K562 (cell line): ENCODE measurements at regions not wholly inside any gene's neighbourhood (a gene's known extent, or its start where the extent isn't known, plus 50 kb on each side); places are given as distances from the start of the nearest gene placed in this dataset.
"Not testable (repeated sequence)": the region's sequence is repeated elsewhere in the genome, so short reads cannot be mapped to it uniquely, and the experiment has no call there.

ENCODE experiments used
- ATAC-seq: fragments of 200-7000 bp; cut with Tn5 transposase; 3 replicates; pipeline ENCODE4 v1.9.1; 2020; ENCODE audit warnings: moderate library complexity
- BruUV-seq: library from RNA; stranded (reverse); fragments of 400-500 nt; replicated peaks from 2 replicates; lab custom pipeline; 2021; lab: Mats Ljungman, UMichigan
- CTCF ChIA-PET: fragments of 300-600 bp; formaldehyde crosslinking; extraction: SDS; loops from one replicate; lab custom pipeline; 2021; ENCODE audit warnings: low intra/inter-chr PET ratio; lab: Yijun Ruan, JAX
- POLR2A ChIA-PET: fragments of 300-600, 350-650 bp; sonication (Branson Sonifier 250); formaldehyde crosslinking; extraction: SDS; loops from one replicate; lab custom pipeline; 2021; ENCODE audit warnings: antibody characterized with exemption, inconsistent platforms; lab: Yijun Ruan, JAX
- DNase-seq, 4 experiments: peaks; one replicate each; pipeline versions ENCODE4 v3.0.0 to v3.0.0-alpha.2; 2011 to 2018; ENCODE audit warnings: low spot score in 3 of 4, mixed read lengths in 3 of 4; ENCODE audit errors: extremely low read depth in 1 of 4
- FAIRE-seq: peaks from 2 replicates; lab custom pipeline; 2011; peaks lifted over from hg19 to GRCh38; lab: Jason Lieb, UNC
- H2AFZ ChIP-seq: 2 replicates; pipeline ENCODE4 v1.6.0; 2011; ENCODE audit warnings: low read depth, low read length, control low read depth, inconsistent platforms
- H3K27ac ChIP-seq: fragments of 200-600 bp; 3 replicates; pipeline ENCODE4 v1.8.0; 2011; ENCODE audit warnings: low read depth, mild to moderate bottlenecking, control low read depth, inconsistent platforms, low read length, moderate library complexity, mixed read lengths; ENCODE audit errors: extremely low read depth
- H3K27me3 ChIP-seq, 2 experiments: fragments of 300-600 bp in 1 of 2; 2 replicates in 1 of 2; 3 replicates in 1 of 2; pipeline versions ENCODE4 v1.6.0 to v1.8.0; 2011; ENCODE audit warnings: inconsistent platforms in 2 of 2, low read length in 2 of 2, mild to moderate bottlenecking in 1 of 2, mixed read lengths in 1 of 2, moderate library complexity in 1 of 2; ENCODE audit not compliant: control insufficient read depth in 2 of 2, insufficient read depth in 2 of 2
- H3K36me3 ChIP-seq: fragments of 300-600 bp; 3 replicates; pipeline ENCODE4 v1.8.0; 2011; ENCODE audit warnings: mild to moderate bottlenecking, low read length, inconsistent platforms; ENCODE audit not compliant: control insufficient read depth, insufficient read depth
- H3K4me1 ChIP-seq, 2 experiments: fragments of 200-600 bp in 1 of 2; replicated peaks in 1 of 2; 2 replicates in 1 of 2; 3 replicates in 1 of 2; pipeline versions ENCODE4 v1.5.1 to v1.8.0; 2011; ENCODE audit warnings: inconsistent platforms in 2 of 2, low read length in 2 of 2, mild to moderate bottlenecking in 1 of 2, mixed read lengths in 1 of 2, moderate library complexity in 1 of 2; ENCODE audit not compliant: control insufficient read depth in 2 of 2, insufficient read depth in 2 of 2
- H3K4me2 ChIP-seq: 2 replicates; pipeline ENCODE4 v1.6.1; 2011; ENCODE audit warnings: low read length, control low read depth, inconsistent platforms, mixed read lengths; ENCODE audit not compliant: insufficient read depth
- H3K4me3 ChIP-seq: fragments of 200-600 bp; sonication (generic), shearing (Covaris generic); 2 replicates; pipeline ENCODE4 v1.5.1; 2016; ENCODE audit warnings: control low read depth, inconsistent platforms
- H3K79me2 ChIP-seq: fragments of 200-600 bp; 3 replicates; pipeline ENCODE4 v1.8.0; 2011; ENCODE audit warnings: low read length, inconsistent platforms; ENCODE audit not compliant: control insufficient read depth, insufficient read depth
- H3K9ac ChIP-seq, 2 experiments: 2 replicates each; pipeline versions ENCODE4 v1.6.0 to v1.6.1; 2011; ENCODE audit warnings: low read depth in 2 of 2, low read length in 2 of 2, control low read depth in 1 of 2, inconsistent platforms in 1 of 2, mild to moderate bottlenecking in 1 of 2, mixed read lengths in 1 of 2; ENCODE audit not compliant: insufficient read depth in 1 of 2
- H3K9me1 ChIP-seq: one replicate; pipeline ENCODE4 v1.6.0; 2011; ENCODE audit warnings: inconsistent platforms, mild to moderate bottlenecking, low read length, moderate library complexity; ENCODE audit not compliant: control insufficient read depth, insufficient read depth
- H3K9me3 ChIP-seq: replicated peaks from 2 replicates; pipeline ENCODE4 v1.5.1; 2011; ENCODE audit warnings: low read depth, low read length, inconsistent platforms; ENCODE audit not compliant: control insufficient read depth, insufficient read depth
- H4K20me1 ChIP-seq: replicated peaks from 2 replicates; pipeline ENCODE4 v1.6.1; 2011; ENCODE audit warnings: low read length, inconsistent platforms, mixed read lengths; ENCODE audit not compliant: control insufficient read depth, insufficient read depth
- WGBS: fragments of 100-300 bp; shearing (Covaris generic); methylation state at CpG from one replicate; pipeline ENCODE4 v1.1.6; 2016; ENCODE audit warnings: low coverage, mixed read lengths; ENCODE audit not compliant: insufficient coverage; ENCODE audit errors: missing lambda C conversion rate; 5-methylcytosine and 5-hydroxymethylcytosine counted together
- in situ Hi-C: fragments of 300-500 bp; cut with MboI; formaldehyde crosslinking; loops from 4 replicates; pipeline ENCODE4 v1.15.0; 2018; ENCODE audit warnings: inconsistent platforms, mixed read lengths
- intact Hi-C: fragments of 100-400 bp; cut with micrococcal nuclease; formaldehyde crosslinking; loops from 2 replicates; pipeline ENCODE4 v1.14.2; 2022

DNA sequence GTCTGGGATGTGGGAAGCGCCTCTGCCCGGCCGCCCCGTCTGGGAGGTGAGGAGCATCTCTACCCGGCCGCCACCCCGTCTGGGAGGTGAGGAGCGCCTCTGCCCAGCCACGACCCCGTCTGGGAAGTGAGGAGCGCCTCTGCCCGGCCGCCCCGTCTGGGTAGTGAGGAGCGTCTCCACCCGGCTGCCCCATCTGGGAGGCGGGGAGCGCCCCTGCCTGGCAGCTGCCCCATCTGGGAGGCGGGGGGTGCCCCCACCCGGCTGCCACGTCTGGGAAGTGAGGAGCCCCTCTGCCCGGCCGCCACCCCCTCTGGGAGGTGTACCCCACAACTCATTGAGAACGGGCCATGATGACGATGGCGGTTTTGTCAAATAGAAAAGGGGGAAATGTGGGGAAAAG is 288.3 kb downstream of the SPRY1 start:
- H3K4me1 ChIP-seq, H3K9ac ChIP-seq, in situ Hi-C loops, H3K36me3 ChIP-seq, H2AFZ ChIP-seq, POLR2A ChIA-PET, BruUV-seq, H3K27me3 ChIP-seq, H3K9me1 ChIP-seq, intact Hi-C loops, H3K79me2 ChIP-seq, H3K27ac ChIP-seq, ATAC-seq, DNase-seq, H3K4me2 ChIP-seq, H4K20me1 ChIP-seq, H3K4me3 ChIP-seq, CTCF ChIA-PET, H3K9me3 ChIP-seq, FAIRE-seq: not testable (repeated sequence)
- 11% methylated on average over 18 of the region's 26 CpGs for WGBS

DNA sequence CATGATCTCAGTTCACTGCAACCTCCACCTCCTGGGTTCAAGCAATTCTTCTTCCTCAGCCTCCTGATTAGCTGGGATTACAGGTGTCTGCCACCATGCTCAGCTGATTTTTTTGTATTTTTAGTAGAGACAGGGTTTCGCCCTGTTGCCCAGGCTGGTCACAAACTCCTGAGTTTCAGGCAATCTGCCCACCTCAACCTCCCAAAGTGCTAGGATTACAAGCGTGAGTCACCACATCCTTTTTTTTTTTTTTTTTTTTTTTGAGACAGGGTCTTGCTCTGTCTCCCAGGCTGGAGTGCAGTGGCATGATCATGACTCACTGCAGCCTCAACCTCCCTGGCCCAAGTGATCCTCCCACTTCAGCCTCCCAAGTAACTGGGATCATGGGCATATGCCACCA is 298.9 kb downstream of the SPRY1 start:
- H3K4me1 ChIP-seq, H3K9me1 ChIP-seq, H3K4me3 ChIP-seq, H3K27me3 ChIP-seq, H3K4me2 ChIP-seq, POLR2A ChIA-PET, ATAC-seq, H4K20me1 ChIP-seq, in situ Hi-C loops, CTCF ChIA-PET, H3K9ac ChIP-seq, H3K27ac ChIP-seq, BruUV-seq, H3K36me3 ChIP-seq, FAIRE-seq, H3K9me3 ChIP-seq, DNase-seq, intact Hi-C loops, H3K79me2 ChIP-seq, H2AFZ ChIP-seq: not testable (repeated sequence)
- WGBS = 0% methylated on average over 1 of the region's 2 CpGs
